HG02970 (cell line): ENCODE measurements at regions not wholly inside any gene's neighbourhood (a gene's known extent, or its start where the extent isn't known, plus 50 kb on each side); places are given as distances from the start of the nearest gene placed in this dataset.
"Not testable (repeated sequence)": the region's sequence is repeated elsewhere in the genome, so short reads cannot be mapped to it uniquely, and the experiment has no call there.

Experiments
- ATAC-seq: cut with Tn5 transposase; IDR thresholded peaks from one replicate; pipeline ENCODE4 v1.9.1; 2021; ENCODE audit warnings: mild to moderate bottlenecking, moderate library complexity, moderate number of reproducible peaks; ENCODE audit not compliant: unreplicated experiment, low FRiP score

- ATAC-seq = no peak
Observed at GRCh38 chr6:85360794-85361642, 88.9 kb upstream of the NT5E start.

GRCh38 chr6:85357651-85358050 is 92.2 kb upstream of the NT5E start:
- ATAC-seq = no peak

- ATAC-seq = not testable (repeated sequence)
Observed at GRCh38 chr6:85356743-85357142, 93.1 kb upstream of the NT5E start.

GRCh38 chr6:85355816-85356215 is 94.1 kb upstream of the NT5E start:
- no peak for ATAC-seq

- peak; percentile 69 for ATAC-seq
Observed at GRCh38 chr6:85354761-85355618, 94.9 kb upstream of the NT5E start.

- no peak for ATAC-seq
Observed at GRCh38 chr6:85353012-85353411, 96.9 kb upstream of the NT5E start.

- ATAC-seq = no peak
Observed at GRCh38 chr6:85348643-85349042, 101.2 kb upstream of the NT5E start.

- ATAC-seq = no peak
Observed at GRCh38 chr6:85347812-85348211, 102.1 kb upstream of the NT5E start.

- no peak for ATAC-seq
Observed at GRCh38 chr6:85346196-85346595, 103.7 kb upstream of the NT5E start.

- ATAC-seq = no peak
Observed at GRCh38 chr6:85344996-85345395, 104.9 kb upstream of the NT5E start.

GRCh38 chr6:85343428-85343827 is 106.5 kb upstream of the NT5E start:
- no peak for ATAC-seq

GRCh38 chr6:85329196-85329595 is 120.7 kb upstream of the NT5E start:
- ATAC-seq = no peak

GRCh38 chr6:85325811-85326210 is 124.1 kb upstream of the NT5E start:
- ATAC-seq = not testable (repeated sequence)

- ATAC-seq = no peak
Observed at GRCh38 chr6:85323435-85324040, 126.3 kb upstream of the NT5E start.

GRCh38 chr6:85322446-85323105 is 127.3 kb upstream of the NT5E start:
- no peak for ATAC-seq

- ATAC-seq = no peak
Observed at GRCh38 chr6:85321906-85322305, 128.0 kb upstream of the NT5E start.

- no peak for ATAC-seq
Observed at GRCh38 chr6:85314586-85314985, 135.3 kb upstream of the NT5E start.

- ATAC-seq = no peak
Observed at GRCh38 chr6:85300581-85300980, 149.3 kb upstream of the NT5E start.

GRCh38 chr6:85298553-85298952 is 151.3 kb upstream of the NT5E start:
- no peak for ATAC-seq

GRCh38 chr6:85291326-85291725 is 158.6 kb upstream of the NT5E start:
- ATAC-seq = no peak

- no peak for ATAC-seq
Observed at GRCh38 chr6:85287654-85288053, 162.2 kb upstream of the NT5E start.
